ENCODE measurements at regions not wholly inside any gene's neighbourhood (a gene's known extent, or its start where the extent isn't known, plus 50 kb on each side); places are given as distances from the start of the nearest gene placed in this dataset.

GRCh38 chr9:99294850-99295461, 72.9 kb downstream of the SEC61B start (continued):
- TF ChIP-seq ATF1 (CRISPR knock-in tag; IDR thresholded peaks at IDR 0.05) = no peak
- peak; percentile 88 for TF ChIP-seq ATF1 (tag; IDR thresholded peaks at IDR 0.05)
- TF ChIP-seq, protein P1, sequence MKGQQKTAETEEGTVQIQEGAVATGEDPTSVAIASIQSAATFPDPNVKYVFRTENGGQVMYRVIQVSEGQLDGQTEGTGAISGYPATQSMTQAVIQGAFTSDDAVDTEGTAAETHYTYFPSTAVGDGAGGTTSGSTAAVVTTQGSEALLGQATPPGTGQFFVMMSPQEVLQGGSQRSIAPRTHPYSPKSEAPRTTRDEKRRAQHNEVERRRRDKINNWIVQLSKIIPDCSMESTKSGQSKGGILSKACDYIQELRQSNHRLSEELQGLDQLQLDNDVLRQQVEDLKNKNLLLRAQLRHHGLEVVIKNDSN (CRISPR knock-in tag; IDR thresholded peaks at IDR 0.05) = peak; percentile 55
- TF ChIP-seq NFYB (IDR thresholded peaks at IDR 0.05; ENCODE audit: extremely low read depth, insufficient read length) = peak; percentile 6
- no peak for TF ChIP-seq NR2C2 (CRISPR knock-in tag; IDR thresholded peaks at IDR 0.05)
- TF ChIP-seq NR2C2 (tag; IDR thresholded peaks at IDR 0.05) = peak; percentile 70
- TF ChIP-seq PRPF4 (IDR thresholded peaks at IDR 0.05; ENCODE audit: insufficient read depth, low read depth, low read length, poor library complexity, severe bottlenecking) = no peak
- no peak for TF ChIP-seq SMC3 (conservative IDR thresholded peaks at IDR 0.05; ENCODE audit: insufficient read depth, low read depth, low read length)
- TF ChIP-seq HCFC1 (IDR thresholded peaks at IDR 0.05; ENCODE audit: low read depth, low read length) = peak; percentile 86
- TF ChIP-seq, protein P2, sequence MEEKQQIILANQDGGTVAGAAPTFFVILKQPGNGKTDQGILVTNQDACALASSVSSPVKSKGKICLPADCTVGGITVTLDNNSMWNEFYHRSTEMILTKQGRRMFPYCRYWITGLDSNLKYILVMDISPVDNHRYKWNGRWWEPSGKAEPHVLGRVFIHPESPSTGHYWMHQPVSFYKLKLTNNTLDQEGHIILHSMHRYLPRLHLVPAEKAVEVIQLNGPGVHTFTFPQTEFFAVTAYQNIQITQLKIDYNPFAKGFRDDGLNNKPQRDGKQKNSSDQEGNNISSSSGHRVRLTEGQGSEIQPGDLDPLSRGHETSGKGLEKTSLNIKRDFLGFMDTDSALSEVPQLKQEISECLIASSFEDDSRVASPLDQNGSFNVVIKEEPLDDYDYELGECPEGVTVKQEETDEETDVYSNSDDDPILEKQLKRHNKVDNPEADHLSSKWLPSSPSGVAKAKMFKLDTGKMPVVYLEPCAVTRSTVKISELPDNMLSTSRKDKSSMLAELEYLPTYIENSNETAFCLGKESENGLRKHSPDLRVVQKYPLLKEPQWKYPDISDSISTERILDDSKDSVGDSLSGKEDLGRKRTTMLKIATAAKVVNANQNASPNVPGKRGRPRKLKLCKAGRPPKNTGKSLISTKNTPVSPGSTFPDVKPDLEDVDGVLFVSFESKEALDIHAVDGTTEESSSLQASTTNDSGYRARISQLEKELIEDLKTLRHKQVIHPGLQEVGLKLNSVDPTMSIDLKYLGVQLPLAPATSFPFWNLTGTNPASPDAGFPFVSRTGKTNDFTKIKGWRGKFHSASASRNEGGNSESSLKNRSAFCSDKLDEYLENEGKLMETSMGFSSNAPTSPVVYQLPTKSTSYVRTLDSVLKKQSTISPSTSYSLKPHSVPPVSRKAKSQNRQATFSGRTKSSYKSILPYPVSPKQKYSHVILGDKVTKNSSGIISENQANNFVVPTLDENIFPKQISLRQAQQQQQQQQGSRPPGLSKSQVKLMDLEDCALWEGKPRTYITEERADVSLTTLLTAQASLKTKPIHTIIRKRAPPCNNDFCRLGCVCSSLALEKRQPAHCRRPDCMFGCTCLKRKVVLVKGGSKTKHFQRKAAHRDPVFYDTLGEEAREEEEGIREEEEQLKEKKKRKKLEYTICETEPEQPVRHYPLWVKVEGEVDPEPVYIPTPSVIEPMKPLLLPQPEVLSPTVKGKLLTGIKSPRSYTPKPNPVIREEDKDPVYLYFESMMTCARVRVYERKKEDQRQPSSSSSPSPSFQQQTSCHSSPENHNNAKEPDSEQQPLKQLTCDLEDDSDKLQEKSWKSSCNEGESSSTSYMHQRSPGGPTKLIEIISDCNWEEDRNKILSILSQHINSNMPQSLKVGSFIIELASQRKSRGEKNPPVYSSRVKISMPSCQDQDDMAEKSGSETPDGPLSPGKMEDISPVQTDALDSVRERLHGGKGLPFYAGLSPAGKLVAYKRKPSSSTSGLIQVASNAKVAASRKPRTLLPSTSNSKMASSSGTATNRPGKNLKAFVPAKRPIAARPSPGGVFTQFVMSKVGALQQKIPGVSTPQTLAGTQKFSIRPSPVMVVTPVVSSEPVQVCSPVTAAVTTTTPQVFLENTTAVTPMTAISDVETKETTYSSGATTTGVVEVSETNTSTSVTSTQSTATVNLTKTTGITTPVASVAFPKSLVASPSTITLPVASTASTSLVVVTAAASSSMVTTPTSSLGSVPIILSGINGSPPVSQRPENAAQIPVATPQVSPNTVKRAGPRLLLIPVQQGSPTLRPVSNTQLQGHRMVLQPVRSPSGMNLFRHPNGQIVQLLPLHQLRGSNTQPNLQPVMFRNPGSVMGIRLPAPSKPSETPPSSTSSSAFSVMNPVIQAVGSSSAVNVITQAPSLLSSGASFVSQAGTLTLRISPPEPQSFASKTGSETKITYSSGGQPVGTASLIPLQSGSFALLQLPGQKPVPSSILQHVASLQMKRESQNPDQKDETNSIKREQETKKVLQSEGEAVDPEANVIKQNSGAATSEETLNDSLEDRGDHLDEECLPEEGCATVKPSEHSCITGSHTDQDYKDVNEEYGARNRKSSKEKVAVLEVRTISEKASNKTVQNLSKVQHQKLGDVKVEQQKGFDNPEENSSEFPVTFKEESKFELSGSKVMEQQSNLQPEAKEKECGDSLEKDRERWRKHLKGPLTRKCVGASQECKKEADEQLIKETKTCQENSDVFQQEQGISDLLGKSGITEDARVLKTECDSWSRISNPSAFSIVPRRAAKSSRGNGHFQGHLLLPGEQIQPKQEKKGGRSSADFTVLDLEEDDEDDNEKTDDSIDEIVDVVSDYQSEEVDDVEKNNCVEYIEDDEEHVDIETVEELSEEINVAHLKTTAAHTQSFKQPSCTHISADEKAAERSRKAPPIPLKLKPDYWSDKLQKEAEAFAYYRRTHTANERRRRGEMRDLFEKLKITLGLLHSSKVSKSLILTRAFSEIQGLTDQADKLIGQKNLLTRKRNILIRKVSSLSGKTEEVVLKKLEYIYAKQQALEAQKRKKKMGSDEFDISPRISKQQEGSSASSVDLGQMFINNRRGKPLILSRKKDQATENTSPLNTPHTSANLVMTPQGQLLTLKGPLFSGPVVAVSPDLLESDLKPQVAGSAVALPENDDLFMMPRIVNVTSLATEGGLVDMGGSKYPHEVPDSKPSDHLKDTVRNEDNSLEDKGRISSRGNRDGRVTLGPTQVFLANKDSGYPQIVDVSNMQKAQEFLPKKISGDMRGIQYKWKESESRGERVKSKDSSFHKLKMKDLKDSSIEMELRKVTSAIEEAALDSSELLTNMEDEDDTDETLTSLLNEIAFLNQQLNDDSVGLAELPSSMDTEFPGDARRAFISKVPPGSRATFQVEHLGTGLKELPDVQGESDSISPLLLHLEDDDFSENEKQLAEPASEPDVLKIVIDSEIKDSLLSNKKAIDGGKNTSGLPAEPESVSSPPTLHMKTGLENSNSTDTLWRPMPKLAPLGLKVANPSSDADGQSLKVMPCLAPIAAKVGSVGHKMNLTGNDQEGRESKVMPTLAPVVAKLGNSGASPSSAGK (IDR thresholded peaks at IDR 0.05) = peak; percentile 41; the same call in 1 of the 2 replicates
- TF ChIP-seq NFRKB (IDR thresholded peaks at IDR 0.05; ENCODE audit: low read depth) = no peak
- TF ChIP-seq NUFIP1 (IDR thresholded peaks at IDR 0.05; ENCODE audit: partially characterized antibody) = no peak
- no peak for TF ChIP-seq ZNF24 (IDR thresholded peaks at IDR 0.05)
